Left kidney (tissue), 1 donor: ENCODE measurements at regions not wholly inside any gene's neighbourhood (a gene's known extent, or its start where the extent isn't known, plus 50 kb on each side); places are given as distances from the start of the nearest gene placed in this dataset.
A peak's percentile ranks its signal among the peaks of the same experiment; 100 is the strongest.

Source experiments
- DNase-seq: peaks from one replicate; pipeline ENCODE4 v3.0.0-alpha.2; 2013

DNA sequence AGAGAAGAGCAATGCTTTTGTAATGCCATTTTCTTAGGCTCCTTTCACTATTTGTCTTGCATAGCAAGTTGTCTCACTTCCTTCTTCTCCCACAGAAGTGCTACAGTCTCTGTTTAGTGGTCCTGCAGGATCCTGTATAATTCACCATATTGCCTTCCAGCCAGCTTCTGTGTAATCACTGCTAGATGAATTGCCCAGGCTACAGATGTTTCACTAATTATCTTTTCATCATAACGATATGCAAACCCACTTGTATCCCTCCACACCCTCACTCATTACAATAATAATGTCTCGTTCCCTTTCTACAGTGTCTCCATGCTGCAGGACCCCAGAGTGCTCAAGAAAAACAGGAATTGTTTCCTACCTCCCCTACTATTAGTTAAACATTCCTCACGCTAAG, 402.9 kb downstream of the TBL1XR1 start:
- DNase-seq: no peak

DNA sequence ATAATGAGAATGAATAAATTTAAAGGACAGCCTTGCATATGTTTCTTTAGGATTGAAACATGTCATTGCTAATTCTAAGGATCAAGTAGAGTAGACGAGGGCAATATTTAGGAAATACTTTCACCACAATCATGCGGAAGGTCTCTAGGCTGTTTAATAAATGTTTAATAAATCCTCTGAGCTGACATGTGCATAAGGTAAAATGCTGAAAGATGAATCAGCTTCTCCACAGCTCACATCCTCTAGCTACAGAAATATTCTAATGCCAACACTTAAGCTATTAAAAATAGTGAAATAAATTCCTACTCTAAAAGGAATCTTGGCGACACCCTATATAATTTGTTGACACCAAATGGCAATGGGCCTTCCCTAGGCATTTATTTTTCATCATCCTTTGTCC, 407.3 kb downstream of the TBL1XR1 start:
- DNase-seq: no peak

DNA sequence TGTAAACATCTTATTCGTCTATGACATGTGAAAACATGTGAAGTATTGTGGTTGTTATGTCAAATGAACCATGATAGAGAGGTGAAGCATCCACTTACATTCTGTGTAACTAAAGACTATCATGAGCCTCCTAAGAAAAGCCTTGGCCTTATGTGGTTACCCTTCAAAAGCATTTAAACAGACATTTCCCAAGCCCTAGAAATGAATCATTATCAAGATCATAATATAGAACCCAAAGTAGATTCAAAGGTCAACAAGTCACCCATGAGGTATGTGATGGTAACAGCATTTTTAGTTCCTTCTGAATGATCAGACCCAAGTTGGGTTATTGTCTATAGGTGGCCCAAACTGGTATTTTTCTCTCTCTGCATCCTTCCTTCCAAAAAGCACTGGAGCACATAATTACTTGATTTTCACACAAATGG, 408.0 kb downstream of the TBL1XR1 start:
- DNase-seq: peak; percentile 47

DNA sequence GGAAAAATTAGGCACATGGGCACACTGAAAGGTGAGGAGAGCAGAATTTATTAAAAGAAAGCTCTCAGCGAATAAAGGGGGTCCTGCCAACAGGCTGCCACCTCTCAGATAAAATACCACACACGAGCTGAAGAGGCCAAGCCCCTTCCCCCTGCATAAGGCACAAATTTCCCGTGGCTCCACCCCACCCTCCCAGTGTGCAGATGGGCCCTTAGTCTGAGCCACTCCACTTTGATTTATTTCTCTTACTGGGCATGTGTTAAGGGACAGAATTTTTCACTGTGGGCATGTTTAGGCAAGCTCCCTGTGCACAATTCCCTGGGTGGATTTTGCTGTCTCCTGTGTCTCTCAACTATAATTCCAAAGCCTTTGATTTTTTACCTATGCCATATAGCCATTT, 409.8 kb downstream of the TBL1XR1 start:
- DNase-seq: no peak

DNA sequence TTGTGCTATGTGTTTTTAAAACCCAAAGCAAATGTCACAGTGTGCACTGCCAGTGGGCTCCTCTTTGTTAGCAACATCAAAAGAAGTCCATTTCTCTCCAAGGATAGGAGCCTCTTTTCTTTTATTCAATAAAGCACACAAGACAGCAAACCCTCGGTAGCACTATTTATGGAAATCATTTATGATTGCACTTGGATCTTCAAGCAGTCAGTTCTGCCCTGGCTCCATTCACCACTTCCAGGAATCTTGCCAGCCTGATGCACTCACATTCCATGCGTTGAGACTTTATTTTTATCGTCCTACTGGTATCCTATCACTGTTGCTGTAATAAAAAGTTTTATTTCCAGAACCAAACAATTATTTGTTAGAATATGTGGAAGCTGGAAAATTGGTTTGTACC, 412.1 kb downstream of the TBL1XR1 start:
- no peak for DNase-seq

DNA sequence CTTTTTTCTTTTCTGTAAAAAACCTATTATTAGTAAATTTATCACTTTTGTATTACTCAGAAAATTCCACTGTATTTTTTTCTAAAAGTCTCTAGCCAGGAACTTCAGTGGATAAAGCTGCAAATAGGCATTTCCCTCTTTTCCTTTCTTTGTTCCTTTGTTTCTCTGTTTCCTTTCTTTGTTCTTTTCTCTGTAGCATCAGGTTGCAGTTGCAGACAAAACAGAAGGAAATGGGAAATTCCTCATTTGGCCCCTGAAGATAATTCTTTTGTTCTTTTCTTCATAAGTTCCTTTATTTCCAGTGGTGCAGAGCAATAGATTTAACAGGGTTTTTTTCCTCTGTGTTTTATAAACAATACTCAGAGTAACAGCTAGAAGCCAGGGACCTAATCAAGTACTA, 416.5 kb downstream of the TBL1XR1 start:
- no peak for DNase-seq

DNA sequence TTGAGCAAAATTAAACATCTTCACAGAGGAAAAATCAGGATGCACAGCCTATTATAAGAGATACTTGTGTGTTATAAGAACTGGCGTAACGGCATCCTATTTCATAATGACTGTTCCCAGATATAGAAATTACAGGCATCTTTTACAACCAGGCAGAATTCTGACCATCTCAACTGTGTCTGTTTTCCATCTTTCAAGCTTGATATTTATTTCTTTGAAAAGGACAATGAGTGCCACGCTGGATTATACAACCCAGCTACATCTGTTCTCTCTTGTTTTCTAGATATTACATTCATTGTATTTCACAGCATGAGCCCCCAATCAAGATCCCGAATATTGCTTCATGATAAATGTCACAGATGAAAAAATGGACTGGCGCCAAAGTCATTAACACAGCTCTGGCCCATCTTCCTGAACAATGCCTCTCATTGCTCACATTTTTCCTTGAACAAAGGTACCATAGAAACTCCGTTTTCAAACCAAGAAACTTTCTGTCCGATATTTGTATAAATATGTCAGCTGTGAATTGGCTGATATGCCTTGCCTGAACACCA, 420.6 kb downstream of the TBL1XR1 start:
- no peak for DNase-seq

DNA sequence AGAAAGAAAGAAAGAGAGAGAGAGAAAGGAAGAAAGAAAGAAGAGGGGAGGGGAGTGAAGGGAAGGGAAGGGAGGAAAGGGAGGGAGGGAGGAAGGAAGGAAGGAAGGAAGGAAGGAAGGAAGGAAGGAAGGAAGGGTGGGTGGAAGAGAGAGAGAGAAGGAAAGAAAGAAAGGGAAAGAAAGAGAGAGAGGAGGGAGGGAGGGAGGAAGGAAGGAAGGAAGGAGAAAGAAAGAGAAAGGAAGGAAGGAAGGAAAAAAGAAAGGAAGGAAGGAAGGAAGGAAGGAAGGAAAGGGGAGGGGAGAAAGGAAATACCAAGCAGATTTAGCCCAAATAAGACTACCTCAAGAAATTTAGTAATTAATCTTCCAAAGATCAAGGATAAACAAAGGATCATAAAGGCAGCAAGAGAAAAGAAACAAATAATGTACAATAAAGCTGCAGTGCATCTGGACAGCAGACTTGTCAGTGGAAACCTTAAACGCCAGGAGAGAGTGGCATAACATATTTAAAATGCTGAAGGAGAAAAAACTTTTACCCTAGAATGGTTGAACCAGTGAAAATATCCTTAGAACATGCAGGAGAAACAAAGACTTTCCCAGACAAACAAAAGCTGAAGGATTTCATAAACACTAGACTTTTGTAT, 427.6 kb downstream of the TBL1XR1 start:
- no peak for DNase-seq

DNA sequence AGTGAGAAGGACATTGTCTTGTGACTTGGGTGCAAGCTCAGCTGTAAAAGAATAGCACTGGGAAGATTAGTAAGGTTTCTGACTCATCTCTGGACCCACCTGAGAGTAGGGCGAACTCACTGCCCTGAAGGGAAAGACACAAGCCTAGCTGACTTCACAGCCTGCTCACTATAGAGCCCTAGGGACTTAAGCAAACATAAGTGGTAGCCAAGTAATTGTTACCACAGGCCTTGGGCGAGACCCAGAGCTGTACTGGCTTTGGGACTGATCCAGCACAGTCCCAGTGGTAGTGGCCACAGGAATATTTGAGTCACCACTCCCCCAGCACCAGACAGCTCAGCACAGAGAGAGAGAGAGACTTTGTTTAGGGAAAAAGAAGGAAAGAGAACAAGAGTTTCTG, 429.9 kb downstream of the TBL1XR1 start:
- no peak for DNase-seq

DNA sequence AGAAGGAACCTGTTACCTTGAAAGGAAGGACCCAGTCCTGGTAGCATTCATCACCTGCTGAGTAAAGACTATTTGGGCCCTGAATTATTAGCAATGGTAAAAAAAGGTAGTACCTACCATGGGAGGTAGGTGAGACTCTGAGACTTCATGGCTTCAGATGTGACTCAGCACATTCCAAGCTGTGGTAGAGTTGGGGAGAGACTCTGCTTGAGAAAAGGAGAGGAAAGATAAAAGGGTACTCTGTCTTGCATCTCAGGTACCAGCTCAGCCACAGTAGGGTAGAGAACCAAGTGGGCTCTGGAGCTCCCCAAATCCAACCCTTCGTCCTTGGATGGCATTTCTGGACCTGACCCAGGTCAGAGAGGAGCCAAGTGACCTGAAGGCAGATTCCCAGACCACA, 430.4 kb downstream of the TBL1XR1 start:
- DNase-seq: no peak

DNA sequence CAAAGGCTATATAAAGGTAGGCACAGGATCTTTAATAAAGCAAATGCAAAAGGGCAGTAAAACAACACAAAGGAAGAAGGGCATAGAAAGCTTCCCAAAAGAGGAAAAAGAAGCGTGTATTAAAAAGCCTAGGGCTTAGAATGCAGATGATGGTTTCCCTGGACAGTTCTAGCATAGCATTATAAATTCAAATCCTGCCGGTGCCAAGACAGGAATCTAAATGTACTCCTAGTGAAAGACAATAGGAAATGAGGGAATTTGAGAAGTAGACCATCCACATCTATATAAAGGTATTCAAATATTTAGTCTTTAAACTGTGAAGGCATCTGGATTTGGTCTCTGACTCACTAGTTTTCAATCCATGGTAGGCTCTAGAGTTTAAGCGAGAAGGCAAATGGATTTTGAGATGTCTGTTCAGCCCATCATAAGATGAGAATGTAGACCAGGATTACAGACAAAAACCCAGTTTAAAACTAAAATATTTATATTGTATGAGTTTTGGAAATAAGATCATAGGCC, 431.8 kb downstream of the TBL1XR1 start:
- no peak for DNase-seq

DNA sequence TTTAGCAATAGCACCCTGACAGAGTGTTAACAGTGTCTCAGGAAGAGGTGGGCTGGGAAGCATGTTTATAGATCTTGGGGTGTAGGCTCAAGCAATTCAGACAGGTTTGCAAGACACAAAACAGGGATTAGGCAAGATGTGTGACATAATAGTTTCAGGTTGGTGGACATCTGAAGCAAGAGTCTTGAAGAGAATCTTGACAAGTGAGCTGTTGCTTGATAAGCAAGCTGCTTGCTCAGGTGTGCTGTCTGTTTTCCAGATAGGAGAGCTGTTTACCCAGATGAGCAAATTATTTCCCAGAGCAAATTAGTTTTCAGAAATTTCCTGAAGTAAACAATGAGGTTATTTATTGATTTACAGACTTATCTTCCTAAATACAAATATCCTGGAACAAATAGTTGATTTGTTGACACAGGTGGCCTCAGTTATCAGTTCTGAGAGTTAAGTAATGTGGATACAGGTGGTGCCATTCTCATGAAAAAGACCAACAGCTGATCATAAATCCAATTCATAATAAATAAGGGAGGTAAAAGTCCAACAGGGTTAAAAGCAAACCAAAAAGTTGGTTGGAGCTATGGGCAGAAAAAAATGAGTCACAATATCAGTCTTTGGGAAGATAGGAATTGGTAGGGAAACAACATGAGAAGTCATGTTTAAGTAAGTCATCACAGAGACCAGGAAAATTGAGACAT, 437.3 kb downstream of the TBL1XR1 start:
- DNase-seq: no peak

DNA sequence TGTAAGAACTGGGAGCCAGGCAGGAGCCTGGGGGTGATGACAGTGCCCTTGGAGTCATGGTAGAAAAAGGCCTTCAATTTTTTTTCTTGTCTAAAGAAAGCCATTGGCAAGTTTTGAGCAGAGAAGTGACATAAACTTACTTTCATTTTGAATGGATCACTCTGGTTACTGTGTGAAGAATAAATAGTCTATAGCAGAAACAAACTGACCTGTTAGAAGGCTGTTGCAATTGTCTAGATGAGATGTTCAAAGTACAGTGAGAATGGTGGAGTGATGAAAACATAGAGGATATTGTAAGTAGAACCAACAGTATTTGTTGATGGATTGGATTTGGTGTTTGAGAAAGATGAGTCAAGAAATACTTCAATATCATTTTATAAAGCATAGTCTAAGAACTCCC, 439.9 kb downstream of the TBL1XR1 start:
- no peak for DNase-seq

DNA sequence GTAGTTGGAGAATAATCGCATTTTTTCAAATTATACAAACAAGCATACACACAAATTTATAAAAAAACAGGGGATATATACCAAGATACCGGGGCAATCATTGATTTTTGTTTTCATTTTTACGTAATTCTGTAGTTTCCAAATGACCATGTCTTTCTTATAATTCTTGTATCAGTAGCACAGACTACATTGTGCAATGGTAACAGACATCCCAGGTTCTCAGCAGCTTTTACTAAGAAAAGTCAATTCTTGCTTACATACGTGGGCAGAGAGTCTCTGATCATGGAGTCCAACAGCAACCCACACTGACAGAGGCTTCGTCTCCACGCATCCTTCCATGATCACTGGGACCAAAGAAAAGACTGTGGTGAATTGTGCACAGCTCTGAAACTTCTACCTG, 441.3 kb downstream of the TBL1XR1 start:
- DNase-seq: no peak

DNA sequence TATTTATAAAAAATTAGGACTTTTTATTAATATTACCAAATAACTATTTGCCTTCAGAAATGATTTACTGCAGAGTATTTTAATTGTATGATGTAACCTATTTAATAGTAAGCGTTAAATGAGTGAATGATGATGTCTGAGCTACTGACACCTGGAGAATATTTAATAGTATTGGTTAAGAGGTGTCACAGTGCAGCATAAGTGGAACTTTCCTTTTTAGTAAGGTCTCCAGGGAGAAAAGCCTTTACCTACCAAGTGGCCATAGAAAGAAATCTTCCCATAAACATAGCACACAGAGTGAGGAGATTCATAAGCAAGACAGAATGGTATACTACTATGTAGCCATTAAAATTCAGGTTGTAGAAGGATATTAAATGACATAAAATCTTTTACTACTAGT, 441.7 kb downstream of the TBL1XR1 start:
- DNase-seq: no peak

DNA sequence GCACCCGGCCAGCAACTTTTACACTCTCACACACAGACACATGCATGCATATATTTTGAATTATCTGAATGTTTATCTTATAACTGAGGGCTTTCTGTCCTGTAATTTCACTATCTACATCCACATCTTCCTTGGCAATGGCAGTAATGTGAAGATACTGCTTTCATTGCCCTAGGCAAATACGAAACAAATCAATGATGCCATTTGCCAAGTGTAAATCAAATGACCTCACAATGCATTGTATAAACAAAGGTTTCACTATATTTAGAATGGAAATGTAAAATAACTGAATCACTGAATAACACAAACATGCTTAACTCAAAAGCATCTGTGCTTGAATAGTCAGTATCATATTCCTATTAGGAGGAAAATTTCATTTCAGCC, 455.6 kb downstream of the TBL1XR1 start:
- no peak for DNase-seq

DNA sequence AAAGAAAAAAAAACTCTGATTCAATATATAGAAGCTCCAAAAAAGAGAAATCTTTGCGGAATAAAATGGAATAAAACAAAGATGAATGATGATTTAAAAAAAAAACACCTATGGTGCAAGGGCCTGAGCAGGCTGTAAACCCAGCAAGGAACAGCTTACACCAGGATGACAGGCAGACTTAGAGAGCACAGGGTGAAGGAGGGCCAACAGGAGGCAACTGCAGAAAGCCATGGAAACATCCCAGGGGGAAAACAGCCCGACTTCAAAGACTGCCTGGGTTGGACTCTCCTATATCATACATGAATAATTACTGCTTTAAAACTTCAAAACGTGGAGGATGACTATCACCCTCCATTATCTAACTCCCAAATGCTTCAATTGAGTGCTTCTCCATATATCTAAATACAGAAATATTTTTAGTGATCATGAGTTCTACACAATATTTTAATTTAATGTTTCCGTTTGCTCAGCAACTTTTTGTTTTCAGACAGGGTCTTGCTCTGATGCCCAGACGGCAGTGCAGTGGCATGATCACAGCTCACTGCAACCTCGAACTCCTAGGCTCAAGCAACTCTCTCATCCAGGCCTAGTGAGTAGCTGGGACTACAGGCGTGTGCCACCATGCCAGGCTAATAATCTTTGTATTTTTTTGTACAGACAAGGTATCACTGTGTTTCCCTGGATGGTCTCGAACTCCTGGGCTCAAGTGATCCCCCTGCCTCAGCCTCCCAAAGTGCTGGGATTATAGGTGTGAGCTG, 456.2 kb downstream of the TBL1XR1 start:
- DNase-seq: no peak

DNA sequence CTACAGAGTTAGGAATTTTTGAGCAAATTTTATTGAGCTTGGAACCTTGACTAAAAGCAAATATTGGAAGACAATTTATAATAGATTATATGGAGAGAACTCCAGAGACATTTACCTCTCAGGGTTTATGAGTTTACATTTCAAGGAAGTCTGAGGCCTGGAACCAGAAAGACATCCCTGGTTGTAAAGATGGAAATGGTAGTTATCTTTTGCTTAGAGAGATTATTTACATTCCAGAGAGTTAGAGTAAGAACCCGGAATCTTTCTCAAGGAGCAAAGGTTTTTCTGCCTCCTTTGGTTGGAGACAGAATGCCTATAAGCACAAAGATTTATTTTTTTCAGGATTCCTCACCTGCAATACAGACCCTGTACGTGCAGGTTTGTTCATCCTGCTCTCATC, 458.1 kb downstream of the TBL1XR1 start:
- DNase-seq: no peak

DNA sequence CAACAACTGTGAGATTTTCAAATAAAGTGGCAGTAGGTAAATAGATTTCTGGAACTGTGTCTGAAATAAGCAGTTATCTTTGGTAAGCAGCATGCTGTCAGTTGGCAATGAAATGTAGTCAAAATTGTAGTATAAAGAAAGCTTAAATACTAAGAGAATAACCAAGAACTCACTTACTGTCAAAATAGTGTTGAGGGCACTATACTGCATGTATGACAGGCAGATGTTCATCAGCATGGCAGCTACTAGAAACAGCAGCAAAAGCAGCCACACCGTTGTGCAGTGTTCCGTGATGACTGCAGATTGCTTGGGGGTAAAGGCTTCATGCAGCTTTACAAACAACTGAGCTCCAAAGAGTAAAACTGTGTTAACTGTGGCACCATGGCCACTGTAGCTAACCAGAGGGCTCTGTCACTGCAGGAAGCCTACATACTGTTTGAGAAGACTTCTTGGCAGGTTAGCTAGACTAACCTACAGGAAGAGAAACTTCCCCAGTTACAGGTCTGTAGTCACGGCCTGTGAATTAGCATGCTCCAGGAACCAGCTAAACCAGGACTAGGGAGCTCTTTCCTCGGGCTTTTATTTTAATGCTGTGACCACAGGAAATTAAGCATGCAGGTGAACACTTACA, 459.7 kb downstream of the TBL1XR1 start:
- DNase-seq: no peak

DNA sequence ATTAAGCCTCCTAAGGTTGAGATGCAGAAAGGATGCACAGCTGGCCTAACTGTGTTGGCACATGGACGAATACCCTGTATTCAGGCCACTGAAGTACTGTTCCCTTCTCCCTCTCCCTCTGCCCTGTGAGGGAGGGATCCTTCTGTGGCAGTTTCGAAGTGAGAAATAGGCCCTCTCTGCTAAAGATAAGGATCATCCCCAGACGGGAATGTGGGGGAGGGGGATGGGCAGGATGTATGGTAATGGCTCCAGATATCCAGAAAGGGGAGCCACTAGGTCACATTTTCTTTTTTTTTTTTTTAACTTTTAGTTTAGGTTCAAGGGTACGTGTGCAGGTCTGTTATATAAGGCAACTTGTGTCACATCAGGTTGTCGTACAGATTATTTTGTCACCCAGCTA, 463.1 kb downstream of the TBL1XR1 start:
- DNase-seq: no peak

DNA sequence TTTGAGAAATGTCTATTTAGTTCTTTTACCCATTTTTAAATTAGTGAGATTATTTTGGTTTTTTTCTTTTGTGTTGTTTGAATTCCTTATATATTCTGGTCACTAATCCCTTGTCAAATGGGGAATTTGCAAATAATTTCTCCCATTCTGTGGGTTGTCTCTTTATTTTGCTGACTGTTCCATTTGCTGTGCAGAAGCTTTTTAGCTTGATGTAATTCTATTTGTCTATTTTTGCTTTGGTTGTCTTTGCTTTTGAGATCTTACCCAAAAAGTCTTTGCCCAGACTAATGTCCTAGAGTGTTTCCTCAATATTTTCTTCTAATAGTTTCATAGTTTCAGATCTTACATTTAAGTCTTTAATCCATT, 472.9 kb downstream of the TBL1XR1 start:
- DNase-seq: no peak

DNA sequence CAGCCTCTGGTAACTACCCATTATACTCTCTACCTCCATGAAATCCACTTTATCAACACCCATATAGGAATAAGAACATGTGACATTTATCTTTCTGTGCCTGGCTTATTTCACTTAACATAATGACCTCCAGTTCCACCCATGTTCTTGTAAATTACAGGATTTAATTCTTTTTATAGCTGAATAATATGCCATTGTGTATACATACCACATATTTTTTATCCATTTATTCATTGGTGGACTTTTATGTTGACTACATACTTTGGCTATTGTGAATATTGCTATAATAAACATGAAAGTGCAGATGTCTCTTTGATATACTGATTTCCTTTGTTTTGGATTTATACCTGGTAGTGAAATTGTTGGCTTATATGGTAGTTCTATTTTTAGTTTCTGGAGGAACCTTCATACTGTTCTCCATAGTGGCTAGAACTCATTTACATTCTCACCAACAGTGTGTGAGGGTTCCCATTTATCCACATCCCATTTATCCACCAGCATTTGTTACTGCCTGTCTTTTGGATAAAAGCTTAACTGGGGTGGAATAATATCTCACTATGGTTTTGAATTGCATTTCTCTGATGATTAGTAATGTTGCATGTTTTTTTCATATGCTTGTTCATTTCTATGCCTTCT, 473.4 kb downstream of the TBL1XR1 start:
- no peak for DNase-seq
